ENCODE measurements at regions not wholly inside any gene's neighbourhood (a gene's known extent, or its start where the extent isn't known, plus 50 kb on each side); places are given as distances from the start of the nearest gene placed in this dataset.

DNA sequence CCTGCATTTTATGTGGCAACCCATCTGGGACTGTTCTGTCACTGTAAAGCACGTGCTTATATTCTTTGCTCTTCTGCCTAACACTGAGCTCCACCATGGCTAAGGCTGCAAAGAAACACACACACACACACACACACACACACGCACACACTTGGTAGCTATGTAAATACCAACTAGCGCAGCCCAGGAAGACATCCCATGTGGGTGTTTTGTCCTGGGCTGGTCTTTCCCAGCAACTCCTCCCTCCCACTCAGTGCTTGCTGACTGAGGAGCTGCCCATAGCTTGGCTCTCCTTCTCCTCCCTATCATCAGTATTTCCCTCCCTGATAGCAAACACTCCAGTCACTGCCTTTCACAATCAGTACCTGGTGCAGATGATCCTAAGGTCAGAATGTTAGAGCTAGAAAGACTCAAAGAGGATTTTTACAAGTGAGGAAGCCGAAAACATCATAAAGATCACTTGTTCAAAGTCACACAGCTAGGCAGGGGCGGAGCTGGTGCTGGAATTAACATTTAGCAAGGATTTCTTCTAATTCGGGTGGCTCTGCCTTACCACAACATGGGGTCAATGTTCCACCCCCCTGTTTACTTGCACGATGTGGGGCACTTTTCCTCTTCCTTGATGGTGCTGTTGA is 377.1 kb upstream of the TBL1XR1 start:
- Histone ChIP-seq H3K36me3 (ENCODE audit: control insufficient read depth, insufficient read depth, low read length) (no peaks in the 10 kb centered on the region), H3K9ac (ENCODE audit: low read length) (no peak overlapping the region), H3K27me3 (ENCODE audit: control insufficient read depth, insufficient read depth, low read length) (no peaks in the 10 kb centered on the region), H3K4me1 (ENCODE audit: control insufficient read depth, insufficient read depth, low read length) (peaks cover 20% of the 10 kb centered on the region), H3K27ac (ENCODE audit: low read depth, low read length) (no peak overlapping the region), H3K9me3 (ENCODE audit: control insufficient read depth, insufficient read depth, low read depth, low read length) (peaks cover 10% of the 10 kb centered on the region), H3K4me3 (ENCODE audit: low read depth, low read length) (no peak overlapping the region)

- Histone ChIP-seq H3K4me1 (ENCODE audit: control insufficient read depth, insufficient read depth, low read length) (peaks cover 14% of the 10 kb centered on the region), H3K9ac (ENCODE audit: low read length) (no peak overlapping the region)
Measured at GRCh38 chr3:177576746-177577145, 379.5 kb upstream of the TBL1XR1 start.

GRCh38 chr3:177578488-177578887 is 381.2 kb upstream of the TBL1XR1 start:
- H3K4me1 ChIP-seq (ENCODE audit: control insufficient read depth, insufficient read depth, low read length) = peaks cover 9% of the 10 kb centered on the region
- H3K27ac ChIP-seq (ENCODE audit: low read depth, low read length) = no peak overlapping the region
- no peak overlapping the region for H3K9ac ChIP-seq (ENCODE audit: low read length)
- no peak overlapping the region for H3K4me3 ChIP-seq (ENCODE audit: low read depth, low read length)
- no peaks in the 10 kb centered on the region for H3K36me3 ChIP-seq (ENCODE audit: control insufficient read depth, insufficient read depth, low read length)
- H3K9me3 ChIP-seq (ENCODE audit: control insufficient read depth, insufficient read depth, low read depth, low read length) = no peaks in the 10 kb centered on the region
- H3K27me3 ChIP-seq (ENCODE audit: control insufficient read depth, insufficient read depth, low read length) = no peaks in the 10 kb centered on the region

More at GRCh38 chr3:177576746-177577145, 379.5 kb upstream of the TBL1XR1 start:
- Histone ChIP-seq H3K36me3 (ENCODE audit: control insufficient read depth, insufficient read depth, low read length) (no peaks in the 10 kb centered on the region), H3K27me3 (ENCODE audit: control insufficient read depth, insufficient read depth, low read length) (no peaks in the 10 kb centered on the region), H3K4me3 (ENCODE audit: low read depth, low read length) (no peak overlapping the region), H3K27ac (ENCODE audit: low read depth, low read length) (no peak overlapping the region), H3K9me3 (ENCODE audit: control insufficient read depth, insufficient read depth, low read depth, low read length) (no peaks in the 10 kb centered on the region)

DNA sequence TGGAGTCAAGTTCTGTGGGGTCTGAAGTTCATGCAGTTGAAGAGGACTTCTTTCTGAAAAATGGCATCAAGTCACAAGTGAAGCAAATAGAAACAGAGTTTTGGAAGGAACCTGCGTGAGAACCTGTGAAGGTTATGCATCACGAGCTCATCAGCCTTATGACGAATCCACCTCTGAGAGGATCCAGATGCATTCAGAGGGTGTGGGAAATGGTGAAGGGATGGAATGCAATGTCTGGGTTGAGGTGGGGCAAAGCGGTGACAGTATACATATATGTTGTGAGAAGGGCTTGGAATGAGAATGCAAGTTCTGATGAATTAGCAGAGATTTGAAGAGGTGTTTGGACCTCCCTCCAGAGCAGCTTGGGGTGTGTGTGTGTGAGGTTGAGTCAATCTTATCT is 382.1 kb upstream of the TBL1XR1 start:
- no peaks in the 10 kb centered on the region for H3K27me3 ChIP-seq (ENCODE audit: control insufficient read depth, insufficient read depth, low read length)
- H3K4me1 ChIP-seq (ENCODE audit: control insufficient read depth, insufficient read depth, low read length) = peaks cover 5% of the 10 kb centered on the region
- H3K27ac ChIP-seq (ENCODE audit: low read depth, low read length) = no peak overlapping the region
- no peak overlapping the region for H3K9ac ChIP-seq (ENCODE audit: low read length)
- H3K36me3 ChIP-seq (ENCODE audit: control insufficient read depth, insufficient read depth, low read length) = no peaks in the 10 kb centered on the region
- H3K9me3 ChIP-seq (ENCODE audit: control insufficient read depth, insufficient read depth, low read depth, low read length) = no peaks in the 10 kb centered on the region
- no peak overlapping the region for H3K4me3 ChIP-seq (ENCODE audit: low read depth, low read length)

- Histone ChIP-seq H3K27me3 (ENCODE audit: control insufficient read depth, insufficient read depth, low read length) (no peaks in the 10 kb centered on the region), H3K27ac (ENCODE audit: low read depth, low read length) (no peak overlapping the region), H3K9ac (ENCODE audit: low read length) (no peak overlapping the region), H3K4me1 (ENCODE audit: control insufficient read depth, insufficient read depth, low read length) (no peaks in the 10 kb centered on the region; the same call in 1 of the 2 replicates), H3K9me3 (ENCODE audit: control insufficient read depth, insufficient read depth, low read depth, low read length) (no peaks in the 10 kb centered on the region), H3K4me3 (ENCODE audit: low read depth, low read length) (no peak overlapping the region), H3K36me3 (ENCODE audit: control insufficient read depth, insufficient read depth, low read length) (no peaks in the 10 kb centered on the region)
Measured at GRCh38 chr3:177580437-177580836, 383.2 kb upstream of the TBL1XR1 start.

GRCh38 chr3:177585271-177585670 is 388.0 kb upstream of the TBL1XR1 start:
- no peaks in the 10 kb centered on the region for H3K36me3 ChIP-seq (ENCODE audit: control insufficient read depth, insufficient read depth, low read length)
- peaks cover 11% of the 10 kb centered on the region; the same call in 1 of the 2 replicates for H3K9me3 ChIP-seq (ENCODE audit: control insufficient read depth, insufficient read depth, low read depth, low read length)
- H3K4me3 ChIP-seq (ENCODE audit: low read depth, low read length) = no peak overlapping the region
- H3K27ac ChIP-seq (ENCODE audit: low read depth, low read length) = no peak overlapping the region
- H3K27me3 ChIP-seq (ENCODE audit: control insufficient read depth, insufficient read depth, low read length) = no peaks in the 10 kb centered on the region
- peaks cover 12% of the 10 kb centered on the region for H3K4me1 ChIP-seq (ENCODE audit: control insufficient read depth, insufficient read depth, low read length)
- no peak overlapping the region for H3K9ac ChIP-seq (ENCODE audit: low read length)

DNA sequence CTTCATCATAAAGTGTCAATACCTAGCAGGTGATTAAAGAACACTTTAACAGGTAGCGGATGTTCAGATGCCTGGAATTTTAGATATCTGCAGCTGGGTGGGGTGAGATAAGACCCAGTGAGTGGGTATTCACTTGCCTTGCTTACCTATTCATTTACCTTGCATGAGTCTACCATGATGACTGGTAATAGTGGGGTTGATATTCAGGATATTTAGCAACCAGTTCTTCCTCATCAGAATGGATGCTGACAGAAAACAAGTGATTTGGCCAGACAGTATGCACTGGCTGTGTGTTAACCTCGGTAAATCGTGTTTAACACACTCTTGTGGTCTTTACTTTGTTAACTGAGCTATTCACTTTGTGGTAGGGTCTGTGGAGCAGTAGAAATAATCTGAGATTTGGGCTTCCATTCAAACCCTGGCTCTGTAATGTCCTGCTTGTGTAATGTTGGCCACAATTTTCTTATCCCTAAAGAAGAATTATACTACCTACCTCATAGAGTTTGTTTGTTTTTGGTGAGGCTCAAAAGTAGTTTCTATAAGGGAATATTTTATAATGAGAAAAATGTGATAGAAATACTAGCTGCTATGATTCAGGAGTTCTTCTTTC is 391.9 kb upstream of the TBL1XR1 start:
- Histone ChIP-seq H3K4me3 (ENCODE audit: low read depth, low read length) (no peak overlapping the region), H3K27ac (ENCODE audit: low read depth, low read length) (no peak overlapping the region), H3K4me1 (ENCODE audit: control insufficient read depth, insufficient read depth, low read length) (peaks cover 19% of the 10 kb centered on the region), H3K27me3 (ENCODE audit: control insufficient read depth, insufficient read depth, low read length) (no peaks in the 10 kb centered on the region), H3K36me3 (ENCODE audit: control insufficient read depth, insufficient read depth, low read length) (no peaks in the 10 kb centered on the region), H3K9me3 (ENCODE audit: control insufficient read depth, insufficient read depth, low read depth, low read length) (peaks cover 11% of the 10 kb centered on the region; the same call in 1 of the 2 replicates), H3K9ac (ENCODE audit: low read length) (no peak overlapping the region)

DNA sequence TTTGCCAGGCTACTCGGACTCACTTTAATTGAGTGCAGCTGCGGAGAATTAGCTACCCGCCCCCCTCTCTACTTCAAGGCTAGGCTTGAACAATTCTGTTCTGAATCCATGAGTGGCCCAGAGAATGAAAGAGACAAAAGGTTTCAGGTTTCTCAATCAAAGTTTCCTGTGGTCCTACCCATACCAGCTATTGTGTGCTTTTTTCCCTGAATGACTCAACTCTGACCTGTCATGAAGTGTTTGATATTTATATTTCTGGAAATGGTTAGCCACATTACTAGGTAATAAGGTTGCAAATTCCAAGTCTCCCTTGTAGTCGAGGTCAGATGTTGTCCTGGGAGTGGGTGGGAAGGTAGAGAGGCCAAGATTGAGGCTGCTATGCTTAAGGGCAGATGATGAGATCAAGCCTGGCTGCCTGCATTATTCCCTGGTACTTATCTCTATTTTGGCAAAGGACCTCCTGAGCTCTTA is 392.7 kb upstream of the TBL1XR1 start:
- H3K36me3 ChIP-seq (ENCODE audit: control insufficient read depth, insufficient read depth, low read length) = no peaks in the 10 kb centered on the region
- no peak overlapping the region; the same call in 1 of the 2 replicates for H3K27ac ChIP-seq (ENCODE audit: low read depth, low read length)
- no peak overlapping the region for H3K4me3 ChIP-seq (ENCODE audit: low read depth, low read length)
- H3K9me3 ChIP-seq (ENCODE audit: control insufficient read depth, insufficient read depth, low read depth, low read length) = peaks cover 11% of the 10 kb centered on the region; the same call in 1 of the 2 replicates
- no peaks in the 10 kb centered on the region for H3K27me3 ChIP-seq (ENCODE audit: control insufficient read depth, insufficient read depth, low read length)
- no peak overlapping the region for H3K9ac ChIP-seq (ENCODE audit: low read length)
- peaks cover 19% of the 10 kb centered on the region for H3K4me1 ChIP-seq (ENCODE audit: control insufficient read depth, insufficient read depth, low read length)

DNA sequence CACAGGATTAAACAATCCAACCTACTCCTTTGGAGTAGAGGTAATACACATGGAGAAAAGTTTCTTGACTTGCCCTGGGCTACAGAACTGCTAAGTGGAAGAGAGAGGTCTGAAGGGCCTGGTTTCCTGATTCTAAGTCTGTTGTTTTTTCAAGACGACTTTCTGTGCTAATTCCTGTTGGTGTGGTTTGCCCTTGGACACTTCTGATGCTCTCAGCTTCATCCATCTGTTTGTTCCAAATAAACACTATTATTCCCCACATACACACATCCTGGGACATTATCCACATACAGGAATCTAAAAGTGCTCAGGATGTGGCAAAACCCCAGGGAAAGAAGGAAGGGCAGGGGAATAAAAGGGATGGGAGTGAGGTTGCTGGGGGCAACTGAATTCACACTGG is 393.5 kb upstream of the TBL1XR1 start:
- H3K36me3 ChIP-seq (ENCODE audit: control insufficient read depth, insufficient read depth, low read length) = no peaks in the 10 kb centered on the region
- H3K9me3 ChIP-seq (ENCODE audit: control insufficient read depth, insufficient read depth, low read depth, low read length) = peaks cover 11% of the 10 kb centered on the region; the same call in 1 of the 2 replicates
- no peak overlapping the region for H3K9ac ChIP-seq (ENCODE audit: low read length)
- H3K27me3 ChIP-seq (ENCODE audit: control insufficient read depth, insufficient read depth, low read length) = no peaks in the 10 kb centered on the region
- no peak overlapping the region for H3K27ac ChIP-seq (ENCODE audit: low read depth, low read length)
- no peak overlapping the region for H3K4me3 ChIP-seq (ENCODE audit: low read depth, low read length)
- H3K4me1 ChIP-seq (ENCODE audit: control insufficient read depth, insufficient read depth, low read length) = peaks cover 19% of the 10 kb centered on the region

DNA sequence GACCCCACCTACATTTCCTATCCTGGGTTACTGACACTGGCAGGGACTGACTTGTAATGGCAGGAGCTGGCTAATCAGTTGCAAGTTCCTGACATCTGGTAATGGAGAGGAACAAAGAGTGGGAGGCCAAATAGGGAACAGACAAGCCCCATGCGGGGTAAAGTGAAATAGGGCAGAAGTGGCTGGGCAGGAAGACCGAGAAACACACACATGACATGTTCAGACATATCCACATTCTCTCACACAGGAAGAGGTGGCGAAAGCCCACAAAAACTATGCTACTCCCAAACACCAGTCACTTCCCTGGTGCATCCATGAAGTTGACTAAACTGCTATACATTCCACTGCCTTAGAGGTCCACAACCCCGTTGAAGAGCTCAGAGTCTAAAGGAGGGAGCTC is 394.1 kb upstream of the TBL1XR1 start:
- no peak overlapping the region for H3K27ac ChIP-seq (ENCODE audit: low read depth, low read length)
- no peaks in the 10 kb centered on the region for H3K27me3 ChIP-seq (ENCODE audit: control insufficient read depth, insufficient read depth, low read length)
- H3K9me3 ChIP-seq (ENCODE audit: control insufficient read depth, insufficient read depth, low read depth, low read length) = peaks cover 11% of the 10 kb centered on the region; the same call in 1 of the 2 replicates
- no peak overlapping the region for H3K4me3 ChIP-seq (ENCODE audit: low read depth, low read length)
- H3K9ac ChIP-seq (ENCODE audit: low read length) = no peak overlapping the region
- peaks cover 19% of the 10 kb centered on the region for H3K4me1 ChIP-seq (ENCODE audit: control insufficient read depth, insufficient read depth, low read length)
- no peaks in the 10 kb centered on the region for H3K36me3 ChIP-seq (ENCODE audit: control insufficient read depth, insufficient read depth, low read length)

DNA sequence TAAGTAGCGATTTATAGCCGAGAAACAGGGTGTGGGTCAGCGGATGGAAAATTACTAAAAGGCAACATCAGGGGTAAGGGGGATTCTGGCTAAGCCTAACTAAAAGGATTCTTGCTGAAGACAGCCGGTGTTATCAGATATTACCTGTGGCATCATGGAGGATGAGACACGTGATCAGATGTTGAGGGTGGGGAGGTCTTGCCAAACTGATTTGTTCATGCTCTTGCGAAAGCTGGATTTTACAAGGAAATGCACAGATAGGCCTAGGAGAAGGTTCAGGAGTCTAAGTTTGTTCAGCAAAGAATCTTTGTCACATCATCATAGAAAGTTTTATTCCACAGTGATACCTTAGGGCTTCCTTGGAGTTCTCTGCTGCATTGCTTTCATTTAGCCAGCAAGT is 396.8 kb upstream of the TBL1XR1 start:
- Histone ChIP-seq H3K36me3 (ENCODE audit: control insufficient read depth, insufficient read depth, low read length) (no peaks in the 10 kb centered on the region), H3K4me3 (ENCODE audit: low read depth, low read length) (no peak overlapping the region), H3K27ac (ENCODE audit: low read depth, low read length) (no peak overlapping the region), H3K4me1 (ENCODE audit: control insufficient read depth, insufficient read depth, low read length) (peaks cover 35% of the 10 kb centered on the region), H3K9ac (ENCODE audit: low read length) (no peak overlapping the region), H3K27me3 (ENCODE audit: control insufficient read depth, insufficient read depth, low read length) (no peaks in the 10 kb centered on the region), H3K9me3 (ENCODE audit: control insufficient read depth, insufficient read depth, low read depth, low read length) (no peaks in the 10 kb centered on the region)

All from HUES6 (cell line).